ENCODE measurements at regions not wholly inside any gene's neighbourhood (a gene's known extent, or its start where the extent isn't known, plus 50 kb on each side); places are given as distances from the start of the nearest gene placed in this dataset.

GRCh38 chr3:18734309-18734708 is 309.2 kb upstream of the SATB1 start:
- no peak for TF ChIP-seq CTCF (IDR thresholded peaks at IDR 0.05)
- no peak for TF ChIP-seq POLR2A (IDR thresholded peaks at IDR 0.05)
- TF ChIP-seq EP300 (IDR thresholded peaks at IDR 0.05) = no peak

Data from ovary (tissue), 3 donors.